ENCODE measurements at regions not wholly inside any gene's neighbourhood (a gene's known extent, or its start where the extent isn't known, plus 50 kb on each side); places are given as distances from the start of the nearest gene placed in this dataset.

DNA sequence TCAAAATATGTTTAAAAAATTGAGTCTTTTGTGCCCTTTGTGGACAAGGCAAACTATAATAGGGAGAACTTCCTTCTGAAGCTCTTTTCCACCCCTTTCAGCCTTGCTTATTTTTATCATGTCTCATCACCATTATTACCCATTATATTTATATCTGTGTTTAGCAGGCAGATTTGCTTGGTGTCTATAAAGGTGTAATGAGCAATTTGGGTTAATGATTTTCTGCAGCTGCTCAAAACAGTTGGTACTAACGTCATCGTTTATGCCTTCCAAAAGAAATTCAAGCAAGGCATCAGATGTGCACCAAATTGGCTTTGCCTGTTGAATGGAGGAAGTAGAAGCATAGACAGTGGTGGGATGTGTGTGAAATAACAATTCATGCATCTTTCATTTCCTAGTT is 483.7 kb upstream of the SGO1 start:
- no TSS peak for BruUV-seq (replicated peaks)

More for the DNA sequence above, 483.7 kb upstream of the SGO1 start:
- RAD21 ChIA-PET (ENCODE audit: unreplicated experiment) = no interaction called here
- ATAC-seq (no peak), DNase-seq (ENCODE audit: low read depth, low spot score) (no peak), FAIRE-seq (no peak)
- SMC1A ChIA-PET (ENCODE audit: uncharacterized antibody, unreplicated experiment) = no interaction called here
- Histone ChIP-seq H3K4me1 (ENCODE audit: control insufficient read depth, insufficient read depth, low read length) (no peaks in the 10 kb centered on the region), H2AFZ (ENCODE audit: control insufficient read depth, low read depth, low read length) (no peak overlapping the region), H3K4me2 (ENCODE audit: control insufficient read depth, insufficient read depth) (no peak overlapping the region), H3K79me2 (ENCODE audit: control insufficient read depth, insufficient read depth, low read length) (no peaks in the 10 kb centered on the region), H3K36me3 (ENCODE audit: control insufficient read depth in 2 of 2, insufficient read depth in 2 of 2, low read length in 1 of 2) (no peaks in the 10 kb centered on the region), H3K4me3 (no peak overlapping the region), H3K9me3 (replicated peaks; ENCODE audit: control insufficient read depth, insufficient read depth, low read length) (no peaks in the 10 kb centered on the region), H3K9ac (ENCODE audit: control insufficient read depth, insufficient read depth, low read length) (no peak overlapping the region), H3K27ac (ENCODE audit: control insufficient read depth, insufficient read depth) (no peak overlapping the region), H3K27me3 (replicated peaks in 1 of 2; ENCODE audit: control insufficient read depth in 2 of 2, insufficient read depth in 2 of 2, low read length in 1 of 2) (no peaks in the 10 kb centered on the region), H4K20me1 (ENCODE audit: control insufficient read depth, insufficient read depth) (no peaks in the 10 kb centered on the region)
- in situ Hi-C loops (cut with MboI) = no loop called here
- WGBS (ENCODE audit: insufficient coverage, insufficient replicate concordance, low lambda C conversion rate, missing lambda C conversion rate) = 12% methylated on average over 2 of the region's 2 CpGs
- no peak for TF ChIP-seq TARDBP (IDR thresholded peaks at IDR 0.05; ENCODE audit: borderline replicate concordance)
- TF ChIP-seq SMAD1 (IDR thresholded peaks at IDR 0.05; ENCODE audit: low read depth, partially characterized antibody) = no peak
- TF ChIP-seq, protein P1, sequence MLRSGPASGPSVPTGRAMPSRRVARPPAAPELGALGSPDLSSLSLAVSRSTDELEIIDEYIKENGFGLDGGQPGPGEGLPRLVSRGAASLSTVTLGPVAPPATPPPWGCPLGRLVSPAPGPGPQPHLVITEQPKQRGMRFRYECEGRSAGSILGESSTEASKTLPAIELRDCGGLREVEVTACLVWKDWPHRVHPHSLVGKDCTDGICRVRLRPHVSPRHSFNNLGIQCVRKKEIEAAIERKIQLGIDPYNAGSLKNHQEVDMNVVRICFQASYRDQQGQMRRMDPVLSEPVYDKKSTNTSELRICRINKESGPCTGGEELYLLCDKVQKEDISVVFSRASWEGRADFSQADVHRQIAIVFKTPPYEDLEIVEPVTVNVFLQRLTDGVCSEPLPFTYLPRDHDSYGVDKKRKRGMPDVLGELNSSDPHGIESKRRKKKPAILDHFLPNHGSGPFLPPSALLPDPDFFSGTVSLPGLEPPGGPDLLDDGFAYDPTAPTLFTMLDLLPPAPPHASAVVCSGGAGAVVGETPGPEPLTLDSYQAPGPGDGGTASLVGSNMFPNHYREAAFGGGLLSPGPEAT (IDR thresholded peaks at IDR 0.05; ENCODE audit: low read depth) = no peak
- no peak for TF ChIP-seq BCL11A (IDR thresholded peaks at IDR 0.05; ENCODE audit: low read depth, low read length)
- no peak for TF ChIP-seq PML (IDR thresholded peaks at IDR 0.05; ENCODE audit: low read length)
- TF ChIP-seq, protein P2, sequence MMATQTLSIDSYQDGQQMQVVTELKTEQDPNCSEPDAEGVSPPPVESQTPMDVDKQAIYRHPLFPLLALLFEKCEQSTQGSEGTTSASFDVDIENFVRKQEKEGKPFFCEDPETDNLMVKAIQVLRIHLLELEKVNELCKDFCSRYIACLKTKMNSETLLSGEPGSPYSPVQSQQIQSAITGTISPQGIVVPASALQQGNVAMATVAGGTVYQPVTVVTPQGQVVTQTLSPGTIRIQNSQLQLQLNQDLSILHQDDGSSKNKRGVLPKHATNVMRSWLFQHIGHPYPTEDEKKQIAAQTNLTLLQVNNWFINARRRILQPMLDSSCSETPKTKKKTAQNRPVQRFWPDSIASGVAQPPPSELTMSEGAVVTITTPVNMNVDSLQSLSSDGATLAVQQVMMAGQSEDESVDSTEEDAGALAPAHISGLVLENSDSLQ (IDR thresholded peaks at IDR 0.05) = no peak
- TF ChIP-seq, protein P3, sequence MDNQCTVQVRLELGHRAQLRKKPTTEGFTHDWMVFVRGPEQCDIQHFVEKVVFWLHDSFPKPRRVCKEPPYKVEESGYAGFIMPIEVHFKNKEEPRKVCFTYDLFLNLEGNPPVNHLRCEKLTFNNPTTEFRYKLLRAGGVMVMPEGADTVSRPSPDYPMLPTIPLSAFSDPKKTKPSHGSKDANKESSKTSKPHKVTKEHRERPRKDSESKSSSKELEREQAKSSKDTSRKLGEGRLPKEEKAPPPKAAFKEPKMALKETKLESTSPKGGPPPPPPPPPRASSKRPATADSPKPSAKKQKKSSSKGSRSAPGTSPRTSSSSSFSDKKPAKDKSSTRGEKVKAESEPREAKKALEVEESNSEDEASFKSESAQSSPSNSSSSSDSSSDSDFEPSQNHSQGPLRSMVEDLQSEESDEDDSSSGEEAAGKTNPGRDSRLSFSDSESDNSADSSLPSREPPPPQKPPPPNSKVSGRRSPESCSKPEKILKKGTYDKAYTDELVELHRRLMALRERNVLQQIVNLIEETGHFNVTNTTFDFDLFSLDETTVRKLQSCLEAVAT (IDR thresholded peaks at IDR 0.05) = no peak
- no peak for TF ChIP-seq YBX1 (IDR thresholded peaks at IDR 0.05)
- no peak for TF ChIP-seq BMI1 (IDR thresholded peaks at IDR 0.05; ENCODE audit: borderline replicate concordance)
- no peak for TF ChIP-seq NR2C2 (IDR thresholded peaks at IDR 0.05; ENCODE audit: borderline replicate concordance, control insufficient read depth, insufficient read length, low read depth)
- TF ChIP-seq TBL1XR1 (IDR thresholded peaks at IDR 0.05; ENCODE audit: low read depth, low read length) = no peak
- intact Hi-C loops (cut with micrococcal nuclease; ENCODE audit: unreplicated experiment) = loop anchor here (10.0 kb wide), 1 partner anchor 325 kb away; no protein-coding TSS in a partner anchor
- POLR2A ChIA-PET = no interaction called here
- CTCF ChIA-PET = interaction anchor here (1.4 kb wide), 1 partner anchor 159 kb away, joined by 3 read pairs; no protein-coding TSS in a partner anchor
